ENCODE measurements at regions not wholly inside any gene's neighbourhood (a gene's known extent, or its start where the extent isn't known, plus 50 kb on each side); places are given as distances from the start of the nearest gene placed in this dataset.

- H4K20me1 ChIP-seq (ENCODE audit: control insufficient read depth, insufficient read depth): no peaks in the 10 kb centered on the region
- ChIA-PET SMC1A (ENCODE audit: uncharacterized antibody, unreplicated experiment) (no interaction called here), RAD21 (ENCODE audit: unreplicated experiment) (no interaction called here), CTCF (no interaction called here), POLR2A (no interaction called here)
- H3K27me3 ChIP-seq (replicated peaks in 1 of 2; ENCODE audit: control insufficient read depth in 2 of 2, insufficient read depth in 2 of 2, low read length in 1 of 2): no peaks in the 10 kb centered on the region
- H3K4me3 ChIP-seq: no peak overlapping the region
- no peak overlapping the region for H3K4me2 ChIP-seq (ENCODE audit: control insufficient read depth, insufficient read depth)
- no peak for ATAC-seq
- no peaks in the 10 kb centered on the region for H3K4me1 ChIP-seq (ENCODE audit: control insufficient read depth, insufficient read depth, low read length)
- WGBS (ENCODE audit: insufficient coverage, insufficient replicate concordance, low lambda C conversion rate, missing lambda C conversion rate): 0% methylated on average over 1 of the region's 1 CpG
- no peaks in the 10 kb centered on the region for H3K36me3 ChIP-seq (ENCODE audit: control insufficient read depth in 2 of 2, insufficient read depth in 2 of 2, low read length in 1 of 2)
- H3K79me2 ChIP-seq (ENCODE audit: control insufficient read depth, insufficient read depth, low read length): no peaks in the 10 kb centered on the region
- no peaks in the 10 kb centered on the region for H3K9me3 ChIP-seq (replicated peaks; ENCODE audit: control insufficient read depth, insufficient read depth, low read length)
- DNase-seq (ENCODE audit: low read depth, low spot score): no peak
- TF ChIP-seq IKZF2 (IDR thresholded peaks at IDR 0.05) (no peak), BCL11A (IDR thresholded peaks at IDR 0.05; ENCODE audit: low read depth, low read length) (no peak), MTA3 (IDR thresholded peaks at IDR 0.05; ENCODE audit: borderline replicate concordance, low read length) (no peak), CBFB (IDR thresholded peaks at IDR 0.05; ENCODE audit: low read depth) (no peak), CREM (IDR thresholded peaks at IDR 0.05; ENCODE audit: low read depth) (no peak), BHLHE40 (IDR thresholded peaks at IDR 0.05; ENCODE audit: borderline replicate concordance in 1 of 2, low read depth in 2 of 2, low read length in 1 of 2) (no peak), ATF2 (IDR thresholded peaks at IDR 0.05; ENCODE audit: low read length) (no peak), EZH2 (IDR thresholded peaks at IDR 0.05; ENCODE audit: borderline replicate concordance, control insufficient read depth, low read depth, low read length) (no peak), SREBF1 (IDR thresholded peaks at IDR 0.05; ENCODE audit: low read length) (no peak)
- H3K27ac ChIP-seq (ENCODE audit: control insufficient read depth, insufficient read depth): no peak overlapping the region
- intact Hi-C loops (cut with micrococcal nuclease; ENCODE audit: unreplicated experiment) (no loop called here), in situ Hi-C loops (cut with MboI) (no loop called here)
- no peak overlapping the region for H2AFZ ChIP-seq (ENCODE audit: control insufficient read depth, low read depth, low read length)
- no peak for FAIRE-seq
- BruUV-seq (replicated peaks): no TSS peak
- H3K9ac ChIP-seq (ENCODE audit: control insufficient read depth, insufficient read depth, low read length): no peak overlapping the region
These were observed 319.0 kb upstream of the CHAC2 start for GRCh38 chr2:53448591-53448990.
